Karpas-422 (cell line): ENCODE measurements at regions not wholly inside any gene's neighbourhood (a gene's known extent, or its start where the extent isn't known, plus 50 kb on each side); places are given as distances from the start of the nearest gene placed in this dataset.
"Not testable (repeated sequence)": the region's sequence is repeated elsewhere in the genome, so short reads cannot be mapped to it uniquely, and the experiment has no call there.

Experiments
- DNase-seq: peaks from one replicate; pipeline ENCODE4 v3.0.0-alpha.2; 2015
- H2AFZ ChIP-seq: fragments of 200-600 bp; sonication (generic); 2 replicates; pipeline ENCODE4 v1.6.1; 2014; ENCODE audit warnings: antibody characterized with exemption, low read length, mixed read lengths
- H3K27ac ChIP-seq: fragments of 200-600 bp; sonication (generic); 2 replicates; pipeline ENCODE4 v1.5.1; 2014; ENCODE audit warnings: mild to moderate bottlenecking, low read length, moderate library complexity
- H3K27me3 ChIP-seq: fragments of 200-600 bp; sonication (generic); 2 replicates; pipeline ENCODE4 v1.6.1; 2014; ENCODE audit warnings: low read length, mixed read lengths
- H3K36me3 ChIP-seq: fragments of 200-600 bp; sonication (generic); 2 replicates; pipeline ENCODE4 v1.6.1; 2014; ENCODE audit warnings: low read length, mixed read lengths; ENCODE audit not compliant: insufficient read depth
- H3K4me1 ChIP-seq: fragments of 200-600 bp; sonication (generic); 2 replicates; pipeline ENCODE4 v1.6.1; 2014; ENCODE audit warnings: mild to moderate bottlenecking, low read length, mixed read lengths
- H3K4me2 ChIP-seq: fragments of 200-600 bp; sonication (generic); 2 replicates; pipeline ENCODE4 v1.6.1; 2014; ENCODE audit warnings: low read length, low read depth, mild to moderate bottlenecking; ENCODE audit not compliant: poor library complexity, severe bottlenecking
- H3K4me3 ChIP-seq: fragments of 200-600 bp; sonication (generic); 2 replicates; pipeline ENCODE4 v1.5.1; 2014; ENCODE audit warnings: mild to moderate bottlenecking, antibody characterized with exemption, low read length, mixed read lengths
- H3K79me2 ChIP-seq: fragments of 200-600 bp; sonication (generic); 2 replicates; pipeline ENCODE4 v1.6.1; 2014; ENCODE audit warnings: mild to moderate bottlenecking, low read length, mixed read lengths
- H3K9ac ChIP-seq: fragments of 200-600 bp; sonication (generic); 2 replicates; pipeline ENCODE4 v1.6.0; 2014; ENCODE audit warnings: low read length
- H3K9me2 ChIP-seq: fragments of 200-600 bp; sonication (generic), shearing (Covaris generic); replicated peaks from 2 replicates; pipeline ENCODE4 v1.6.0; 2014; ENCODE audit warnings: mild to moderate bottlenecking, low read length, moderate library complexity; ENCODE audit not compliant: insufficient read depth
- H3K9me3 ChIP-seq: fragments of 300-700, 200-600 bp; sonication (generic); 2 replicates; pipeline ENCODE4 v1.6.1; 2014; ENCODE audit warnings: low read length, mixed read lengths
- H4K20me1 ChIP-seq: fragments of 200-600 bp; sonication (generic); 2 replicates; pipeline ENCODE4 v1.6.1; 2014; ENCODE audit warnings: mild to moderate bottlenecking, antibody characterized with exemption, low read length, low read depth; ENCODE audit not compliant: insufficient read depth

- not testable (repeated sequence) for H3K27me3 ChIP-seq, H3K27ac ChIP-seq, H2AFZ ChIP-seq, DNase-seq, H3K4me2 ChIP-seq, H3K9me2 ChIP-seq, H3K9ac ChIP-seq, H3K36me3 ChIP-seq, H3K4me1 ChIP-seq, H3K4me3 ChIP-seq, H3K79me2 ChIP-seq, H4K20me1 ChIP-seq, H3K9me3 ChIP-seq
Observed at GRCh38 chr7:86340407-86340806, 303.3 kb upstream of the GRM3 start.

DNA sequence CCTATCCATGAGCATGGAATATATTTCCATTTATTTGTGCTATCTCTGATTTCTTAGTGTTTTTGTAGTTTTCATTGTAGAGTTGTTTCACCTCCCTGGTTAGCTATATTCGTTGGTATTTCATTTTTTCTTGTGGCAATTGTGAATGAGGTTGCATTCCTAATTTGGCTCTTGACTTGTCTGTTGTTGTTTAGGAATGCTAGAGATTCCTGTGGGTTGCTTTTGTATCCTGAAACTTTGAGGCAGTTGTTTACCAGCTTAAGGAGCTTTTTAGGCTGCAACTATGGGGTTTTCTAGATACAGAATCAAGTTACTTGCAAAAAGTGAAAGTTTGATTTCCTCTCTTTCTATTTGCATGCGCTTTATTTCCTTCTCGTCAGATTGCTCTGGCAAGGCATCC lies 304.7 kb upstream of the GRM3 start:
- Histone ChIP-seq H3K9me3 (no peaks in the 10 kb centered on the region; the same call in 1 of the 2 replicates), H3K4me2 (no peak overlapping the region), H3K36me3 (no peaks in the 10 kb centered on the region), H3K9ac (no peak overlapping the region), H3K4me3 (no peak overlapping the region), H3K4me1 (no peaks in the 10 kb centered on the region), H3K27ac (no peak overlapping the region), H3K27me3 (no peaks in the 10 kb centered on the region), H3K79me2 (no peaks in the 10 kb centered on the region), H2AFZ (no peak overlapping the region), H4K20me1 (no peaks in the 10 kb centered on the region), H3K9me2 (no peaks in the 10 kb centered on the region)
- no peak for DNase-seq

DNA sequence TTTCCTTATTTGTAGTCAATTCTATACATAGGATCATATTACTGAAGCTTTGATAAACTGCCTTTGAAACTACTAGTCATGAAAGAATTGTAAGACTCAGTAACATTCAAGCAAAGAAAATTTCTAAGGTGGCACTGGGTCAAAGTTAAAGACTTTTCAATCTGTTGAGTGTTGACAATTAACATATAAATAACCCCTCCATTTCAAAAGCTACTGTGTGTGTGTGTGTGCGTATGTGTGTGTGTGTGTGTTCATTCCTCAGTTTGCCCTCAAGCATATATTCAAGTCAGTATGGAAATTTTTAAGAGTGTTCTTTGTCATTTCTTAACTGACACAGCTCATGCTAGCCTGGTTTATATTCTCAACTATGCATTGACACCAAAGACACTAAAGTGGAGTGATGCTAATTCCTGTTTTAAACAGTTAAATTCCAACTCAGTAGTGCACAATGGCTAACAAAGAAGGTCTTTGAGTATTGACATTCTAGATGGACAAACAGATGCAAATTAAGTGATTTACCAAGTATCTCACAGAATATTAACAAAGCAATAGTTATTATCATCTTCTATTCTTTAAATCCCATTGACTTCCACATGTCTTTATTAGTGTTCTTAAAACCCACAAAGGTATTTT lies 314.8 kb upstream of the GRM3 start:
- H3K36me3 ChIP-seq = no peaks in the 10 kb centered on the region
- no peak overlapping the region for H3K27ac ChIP-seq
- no peak overlapping the region for H3K9ac ChIP-seq
- H3K9me3 ChIP-seq = peaks cover 14% of the 10 kb centered on the region; the same call in 1 of the 2 replicates
- no peaks in the 10 kb centered on the region for H3K4me1 ChIP-seq
- H3K4me2 ChIP-seq = no peak overlapping the region
- no peak overlapping the region for H3K4me3 ChIP-seq
- no peaks in the 10 kb centered on the region for H4K20me1 ChIP-seq
- H3K9me2 ChIP-seq = no peaks in the 10 kb centered on the region; the same call in 1 of the 2 replicates
- H3K27me3 ChIP-seq = no peaks in the 10 kb centered on the region
- no peaks in the 10 kb centered on the region for H3K79me2 ChIP-seq
- DNase-seq = no peak
- H2AFZ ChIP-seq = no peak overlapping the region

DNA sequence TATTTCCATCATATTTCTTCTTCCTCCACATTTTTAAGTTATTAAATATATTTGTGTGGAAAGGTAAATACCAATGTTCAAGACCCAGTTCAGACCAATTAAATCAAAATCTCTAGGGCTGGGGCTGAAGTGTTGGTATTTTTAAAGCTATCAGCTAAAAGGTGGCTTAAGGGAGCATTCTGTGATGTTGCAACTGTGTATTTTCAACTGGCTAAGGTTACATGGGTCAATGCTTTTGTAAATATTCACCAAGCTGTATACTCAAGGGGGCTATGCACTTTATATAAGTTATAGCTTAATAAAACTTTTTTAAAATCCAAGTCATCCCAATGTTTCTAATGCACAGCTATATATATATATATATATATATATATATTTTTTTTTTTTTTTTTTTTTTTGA lies 316.9 kb upstream of the GRM3 start:
- no peaks in the 10 kb centered on the region; the same call in 1 of the 2 replicates for H3K9me2 ChIP-seq
- H3K27ac ChIP-seq = no peak overlapping the region
- no peaks in the 10 kb centered on the region for H3K36me3 ChIP-seq
- H3K27me3 ChIP-seq = no peaks in the 10 kb centered on the region
- no peaks in the 10 kb centered on the region for H4K20me1 ChIP-seq
- peaks cover 16% of the 10 kb centered on the region for H3K9me3 ChIP-seq
- H3K4me3 ChIP-seq = no peak overlapping the region
- H3K4me2 ChIP-seq = no peak overlapping the region
- H3K9ac ChIP-seq = no peak overlapping the region
- DNase-seq = no peak
- no peaks in the 10 kb centered on the region for H3K79me2 ChIP-seq
- H2AFZ ChIP-seq = no peak overlapping the region
- no peaks in the 10 kb centered on the region for H3K4me1 ChIP-seq

- Histone ChIP-seq H3K79me2 (no peaks in the 10 kb centered on the region), H3K4me3 (no peak overlapping the region), H3K36me3 (no peaks in the 10 kb centered on the region), H3K4me2 (no peak overlapping the region), H4K20me1 (no peaks in the 10 kb centered on the region), H3K9ac (no peak overlapping the region), H3K27me3 (no peaks in the 10 kb centered on the region), H3K9me3 (peaks cover 28% of the 10 kb centered on the region), H3K27ac (no peak overlapping the region), H2AFZ (no peak overlapping the region), H3K9me2 (no peaks in the 10 kb centered on the region), H3K4me1 (no peaks in the 10 kb centered on the region)
- no peak for DNase-seq
Observed at GRCh38 chr7:86320889-86321288, 322.8 kb upstream of the GRM3 start.

DNA sequence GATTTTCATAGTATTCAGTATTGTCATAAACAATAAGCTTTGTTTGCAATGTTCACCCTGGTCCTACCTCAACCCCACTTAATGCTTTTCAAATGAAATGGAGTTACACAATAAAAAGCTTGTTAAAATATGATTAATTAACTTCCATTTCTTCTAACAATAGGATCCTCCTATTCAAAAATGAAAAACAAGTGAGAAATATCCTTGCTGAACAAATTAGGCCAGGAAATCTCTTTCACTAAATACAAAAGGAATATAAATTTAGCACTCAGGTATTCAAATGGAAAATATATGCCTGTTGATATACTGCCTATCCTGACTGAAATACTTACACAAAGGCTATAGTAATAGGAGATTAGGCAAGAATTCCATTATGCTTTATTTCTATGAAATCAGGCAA lies 323.4 kb upstream of the GRM3 start:
- H3K4me1 ChIP-seq = no peaks in the 10 kb centered on the region
- no peak overlapping the region for H3K4me3 ChIP-seq
- H3K9me3 ChIP-seq = peaks cover 28% of the 10 kb centered on the region
- H3K27me3 ChIP-seq = no peaks in the 10 kb centered on the region
- no peaks in the 10 kb centered on the region for H4K20me1 ChIP-seq
- no peak overlapping the region for H2AFZ ChIP-seq
- H3K79me2 ChIP-seq = no peaks in the 10 kb centered on the region
- no peaks in the 10 kb centered on the region for H3K36me3 ChIP-seq
- H3K27ac ChIP-seq = no peak overlapping the region
- DNase-seq = no peak
- no peaks in the 10 kb centered on the region for H3K9me2 ChIP-seq
- H3K9ac ChIP-seq = no peak overlapping the region
- no peak overlapping the region for H3K4me2 ChIP-seq

DNA sequence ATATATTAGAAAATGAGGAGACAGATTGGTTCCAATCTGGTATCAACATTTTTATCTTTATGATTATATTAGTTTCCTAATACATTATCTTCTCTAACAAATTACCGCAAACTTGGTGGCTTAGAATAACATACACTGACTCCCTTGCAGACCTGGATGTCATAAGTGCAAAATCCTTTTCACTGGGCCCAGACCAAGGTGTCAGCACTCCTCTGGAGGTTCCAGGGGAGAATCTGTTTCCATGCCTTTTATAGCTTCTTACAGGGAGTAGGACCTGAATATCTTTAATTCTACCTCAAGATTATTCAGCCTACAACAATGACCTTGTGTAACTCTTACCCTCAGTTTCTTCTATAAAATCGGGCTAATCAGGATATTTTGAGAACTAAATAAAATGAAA lies 329.9 kb upstream of the GRM3 start:
- Histone ChIP-seq H3K4me3 (no peak overlapping the region), H3K27me3 (no peaks in the 10 kb centered on the region), H3K9ac (no peak overlapping the region), H3K79me2 (no peaks in the 10 kb centered on the region), H3K36me3 (no peaks in the 10 kb centered on the region), H3K4me1 (no peaks in the 10 kb centered on the region), H2AFZ (no peak overlapping the region), H3K9me3 (peaks cover 15% of the 10 kb centered on the region; the same call in 1 of the 2 replicates), H3K4me2 (no peak overlapping the region), H3K9me2 (no peaks in the 10 kb centered on the region), H3K27ac (no peak overlapping the region), H4K20me1 (no peaks in the 10 kb centered on the region)
- no peak for DNase-seq

DNA sequence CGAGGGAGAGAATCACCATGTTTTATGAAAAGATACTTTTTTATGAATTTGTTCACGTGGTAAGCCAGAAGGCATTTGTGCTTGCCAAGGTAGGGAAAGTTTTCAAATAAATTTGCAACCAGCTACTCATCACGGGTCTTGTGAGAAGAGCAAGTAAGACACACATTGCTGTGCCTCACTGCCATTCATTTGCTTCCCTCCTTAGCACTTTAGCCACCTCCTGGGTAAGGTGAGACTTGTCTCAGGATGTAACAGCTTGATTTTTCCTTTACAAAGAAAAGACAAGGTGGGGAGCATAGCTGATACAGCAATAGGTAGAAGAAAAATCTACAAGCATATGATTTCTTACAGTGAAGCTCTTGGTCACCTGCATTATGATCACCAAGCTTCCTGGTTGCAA lies 342.4 kb upstream of the GRM3 start:
- no peak overlapping the region for H2AFZ ChIP-seq
- DNase-seq = no peak
- H3K79me2 ChIP-seq = no peaks in the 10 kb centered on the region
- no peak overlapping the region for H3K9ac ChIP-seq
- no peaks in the 10 kb centered on the region for H3K36me3 ChIP-seq
- H3K4me2 ChIP-seq = no peak overlapping the region
- H3K9me3 ChIP-seq = peaks cover 13% of the 10 kb centered on the region; the same call in 1 of the 2 replicates
- no peaks in the 10 kb centered on the region for H3K4me1 ChIP-seq
- H3K27me3 ChIP-seq = no peaks in the 10 kb centered on the region
- H3K4me3 ChIP-seq = no peak overlapping the region
- H4K20me1 ChIP-seq = no peaks in the 10 kb centered on the region
- no peak overlapping the region for H3K27ac ChIP-seq
- H3K9me2 ChIP-seq = no peaks in the 10 kb centered on the region
